ENCODE measurements at regions not wholly inside any gene's neighbourhood (a gene's known extent, or its start where the extent isn't known, plus 50 kb on each side); places are given as distances from the start of the nearest gene placed in this dataset.

DNA sequence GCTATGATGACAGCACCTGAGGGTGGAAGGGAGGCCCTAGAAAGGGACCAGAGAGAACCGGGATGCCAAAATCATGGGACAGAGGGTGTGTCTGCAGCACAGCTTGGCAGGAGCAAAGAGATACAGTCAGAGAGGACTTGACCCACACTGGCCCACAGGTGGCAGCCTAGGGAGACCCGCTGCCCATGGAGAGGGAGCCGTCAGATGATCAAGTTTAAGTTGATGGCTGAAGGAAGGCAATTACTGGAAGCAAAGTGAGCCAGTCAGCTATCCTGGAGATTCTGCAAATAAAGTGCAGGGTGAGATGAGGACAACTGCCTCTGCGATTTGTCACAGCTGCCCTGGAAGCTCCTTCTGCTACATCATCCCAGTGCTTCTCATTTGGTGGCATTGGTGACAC lies 74.0 kb downstream of the CMPK2 start:
- Histone ChIP-seq H3K9ac (ENCODE audit: control insufficient read depth, extremely low read depth, insufficient read depth, low read length) (no peak overlapping the region), H3K79me2 (ENCODE audit: control insufficient read depth, insufficient read depth, low read length) (no peaks in the 10 kb centered on the region), H3K9me1 (ENCODE audit: control insufficient read depth, extremely low read depth, insufficient read depth, low read length) (no peaks in the 10 kb centered on the region), H3K4me3 (ENCODE audit: control insufficient read depth in 2 of 3, extremely low read depth in 1 of 3, insufficient read depth in 2 of 3, low read depth in 1 of 3, low read length in 3 of 3) (no peak overlapping the region), H3K9me3 (ENCODE audit: control insufficient read depth, low read depth, low read length) (no peaks in the 10 kb centered on the region), H3K27me3 (ENCODE audit: control insufficient read depth, extremely low read depth, insufficient read depth, low read length) (no peaks in the 10 kb centered on the region), H3K4me1 (ENCODE audit: control insufficient read depth, extremely low read depth, insufficient read depth, low read length) (no peaks in the 10 kb centered on the region), H3K4me2 (ENCODE audit: control insufficient read depth, extremely low read depth, insufficient read depth, low read depth, low read length) (no peak overlapping the region), H3K36me3 (ENCODE audit: control insufficient read depth in 2 of 2, extremely low read depth in 1 of 2, insufficient read depth in 2 of 2, low read length in 2 of 2) (no peaks in the 10 kb centered on the region), H4K20me1 (ENCODE audit: control insufficient read depth, extremely low read depth, insufficient read depth, low read length) (no peaks in the 10 kb centered on the region), H2AFZ (ENCODE audit: control insufficient read depth, low read length) (no peak overlapping the region), H3K27ac (ENCODE audit: control insufficient read depth, insufficient read depth, low read length) (no peak overlapping the region)
- FAIRE-seq = no peak
- TF ChIP-seq CTCF (optimal IDR thresholded peaks at IDR 0.05 in 1 of 3, IDR thresholded peaks at IDR 0.05 in 1 of 3, conservative IDR thresholded peaks at IDR 0.05 in 1 of 3; ENCODE audit: extremely low read depth in 1 of 3, insufficient read depth in 2 of 3, low read length in 3 of 3) = no peak
- no peak for TF ChIP-seq EZH2 (IDR thresholded peaks at IDR 0.05; ENCODE audit: low read length)
- dilution Hi-C loops (cut with MboI; ENCODE audit: extremely low pct_ligation_motif_present, low sequenced_read_pairs) = no loop called here
- no peak for DNase-seq (ENCODE audit: low read depth, low spot score)

DNA sequence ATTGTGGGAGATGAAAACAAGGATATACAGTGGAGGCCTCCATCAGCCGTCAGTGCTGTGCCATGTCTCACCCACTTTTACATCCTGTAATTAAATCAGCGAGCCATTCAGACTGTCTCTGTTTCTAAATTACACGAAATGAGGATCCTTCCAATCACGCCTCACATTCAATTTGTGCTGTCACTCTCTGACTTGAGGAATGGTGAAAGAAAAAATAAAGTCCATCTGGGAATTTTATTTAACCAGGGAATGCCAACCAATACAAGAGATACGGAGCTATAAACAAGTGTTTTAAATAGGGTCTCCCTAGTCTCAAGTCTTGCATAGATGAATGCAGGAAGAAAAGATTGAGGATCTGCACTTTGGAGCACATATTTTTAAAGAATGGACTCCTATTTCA lies 72.8 kb downstream of the CMPK2 start:
- Histone ChIP-seq H2AFZ (ENCODE audit: control insufficient read depth, low read length) (no peak overlapping the region), H3K27ac (ENCODE audit: control insufficient read depth, insufficient read depth, low read length) (no peak overlapping the region), H3K9ac (ENCODE audit: control insufficient read depth, extremely low read depth, insufficient read depth, low read length) (no peak overlapping the region), H3K4me1 (ENCODE audit: control insufficient read depth, extremely low read depth, insufficient read depth, low read length) (no peaks in the 10 kb centered on the region), H3K27me3 (ENCODE audit: control insufficient read depth, extremely low read depth, insufficient read depth, low read length) (no peaks in the 10 kb centered on the region), H3K9me1 (ENCODE audit: control insufficient read depth, extremely low read depth, insufficient read depth, low read length) (no peaks in the 10 kb centered on the region), H3K4me2 (ENCODE audit: control insufficient read depth, extremely low read depth, insufficient read depth, low read depth, low read length) (no peak overlapping the region), H3K79me2 (ENCODE audit: control insufficient read depth, insufficient read depth, low read length) (no peaks in the 10 kb centered on the region), H4K20me1 (ENCODE audit: control insufficient read depth, extremely low read depth, insufficient read depth, low read length) (no peaks in the 10 kb centered on the region), H3K36me3 (ENCODE audit: control insufficient read depth in 2 of 2, extremely low read depth in 1 of 2, insufficient read depth in 2 of 2, low read length in 2 of 2) (no peaks in the 10 kb centered on the region), H3K4me3 (ENCODE audit: control insufficient read depth in 2 of 3, extremely low read depth in 1 of 3, insufficient read depth in 2 of 3, low read depth in 1 of 3, low read length in 3 of 3) (no peak overlapping the region), H3K9me3 (ENCODE audit: control insufficient read depth, low read depth, low read length) (no peaks in the 10 kb centered on the region)
- no peak for DNase-seq (ENCODE audit: low read depth, low spot score)
- TF ChIP-seq EZH2 (IDR thresholded peaks at IDR 0.05; ENCODE audit: low read length) = no peak
- no peak for TF ChIP-seq CTCF (optimal IDR thresholded peaks at IDR 0.05 in 1 of 3, IDR thresholded peaks at IDR 0.05 in 1 of 3, conservative IDR thresholded peaks at IDR 0.05 in 1 of 3; ENCODE audit: extremely low read depth in 1 of 3, insufficient read depth in 2 of 3, low read length in 3 of 3)
- dilution Hi-C loops (cut with MboI; ENCODE audit: extremely low pct_ligation_motif_present, low sequenced_read_pairs) = no loop called here
- FAIRE-seq = no peak
